CD4-positive, alpha-beta T cell treated with Interferon gamma for 1 hour (primary cell): ENCODE measurements at regions not wholly inside any gene's neighbourhood (a gene's known extent, or its start where the extent isn't known, plus 50 kb on each side); places are given as distances from the start of the nearest gene placed in this dataset.

Experiments used
- DNase-seq: peaks from one replicate; pipeline ENCODE4 v3.0.0-alpha.2; 2020

- no peak for DNase-seq
Measured at GRCh38 chr4:123821861-123822260, 425.3 kb downstream of the SPRY1 start.

- no peak for DNase-seq
Measured at GRCh38 chr4:123822353-123822752, 425.8 kb downstream of the SPRY1 start.

DNA sequence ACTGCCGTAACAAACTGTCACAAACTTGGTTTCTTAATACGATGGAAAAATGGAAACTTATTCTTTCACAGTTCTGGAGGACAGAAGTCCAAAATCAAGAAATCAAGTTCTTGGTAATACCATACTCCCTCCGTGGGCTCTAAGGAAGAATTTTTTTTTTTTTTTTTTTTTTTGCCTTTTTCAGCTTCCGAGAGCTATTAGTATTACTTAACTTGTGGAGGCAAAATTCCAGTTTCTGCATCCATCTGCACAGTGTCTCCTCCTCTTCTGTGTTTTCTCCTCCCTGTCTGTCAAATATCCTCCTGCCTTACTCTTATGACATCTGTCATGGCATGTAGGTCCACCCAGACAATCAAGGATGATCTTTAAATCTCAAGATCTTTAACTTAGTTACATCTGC, 426.6 kb downstream of the SPRY1 start:
- no peak for DNase-seq

GRCh38 chr4:123824524-123824923, 427.9 kb downstream of the SPRY1 start:
- no peak for DNase-seq

DNA sequence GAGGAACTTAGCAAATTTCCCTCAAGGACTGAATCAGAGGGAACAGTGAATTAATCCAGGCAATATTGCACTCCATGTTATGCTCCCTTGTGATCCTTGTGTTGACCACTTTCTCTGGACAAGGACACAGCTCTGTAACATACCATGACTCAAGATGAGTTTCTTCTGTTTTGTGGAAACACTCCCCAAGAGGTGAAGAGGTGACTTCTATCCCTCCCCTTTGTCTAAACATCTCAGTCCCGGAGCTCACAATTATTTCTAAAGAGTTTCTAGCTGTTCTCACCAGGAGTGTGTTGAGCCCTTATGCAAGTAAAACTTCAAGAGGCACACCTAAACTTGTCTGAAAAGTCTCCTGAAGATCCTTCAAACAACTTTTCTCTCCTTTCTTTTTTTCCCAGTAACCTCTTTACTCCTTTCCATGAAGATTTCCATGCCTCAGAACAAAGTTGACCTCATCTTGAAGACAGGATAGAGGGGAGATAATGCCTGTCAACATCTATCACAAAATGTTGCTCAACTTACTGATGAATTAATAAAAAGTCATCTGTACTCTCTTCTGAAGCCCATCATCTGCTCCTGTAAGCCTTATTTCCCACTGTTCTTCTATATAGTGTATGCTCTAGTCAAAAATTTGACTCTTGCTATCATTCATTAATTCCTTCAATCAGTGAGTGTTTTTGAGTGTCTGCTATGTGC, 429.1 kb downstream of the SPRY1 start:
- DNase-seq: no peak

DNA sequence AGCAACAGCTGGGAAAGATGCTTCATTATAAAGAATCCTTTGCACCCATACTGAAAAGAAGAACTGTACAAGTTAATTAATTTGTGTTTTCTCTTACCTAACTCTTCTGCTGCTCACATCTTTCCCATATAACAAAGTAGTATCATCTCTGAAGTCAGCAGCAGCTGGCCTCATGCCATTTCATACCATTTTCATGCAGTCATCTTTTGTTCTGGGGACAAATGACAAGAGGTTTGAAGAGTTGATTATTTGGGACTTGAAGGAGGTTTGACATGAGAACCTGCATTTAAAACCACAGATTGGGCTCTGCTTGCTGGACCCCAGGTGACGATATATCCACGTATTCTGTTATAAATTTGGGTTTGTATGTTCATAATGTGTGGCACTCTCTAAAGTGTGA, 430.3 kb downstream of the SPRY1 start:
- no peak for DNase-seq

DNA sequence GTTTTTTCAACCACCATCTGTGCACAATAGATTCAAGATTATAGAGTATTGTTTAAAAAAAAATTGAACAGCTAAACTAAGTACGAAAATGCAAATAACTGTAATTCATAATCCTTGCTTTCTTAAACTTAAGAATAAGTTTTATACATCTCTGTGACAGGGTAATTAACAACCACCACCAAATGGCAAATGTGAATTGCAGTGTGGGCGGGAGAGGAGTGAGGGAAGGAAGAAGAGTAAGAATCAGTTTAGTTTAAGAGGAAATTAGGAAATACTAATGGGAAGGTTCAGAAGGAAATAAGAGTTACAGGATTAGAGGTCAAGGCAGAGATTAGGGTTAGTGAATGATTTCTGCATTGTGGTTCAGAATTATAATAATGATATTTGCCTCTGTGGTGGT, 430.9 kb downstream of the SPRY1 start:
- DNase-seq: no peak

DNA sequence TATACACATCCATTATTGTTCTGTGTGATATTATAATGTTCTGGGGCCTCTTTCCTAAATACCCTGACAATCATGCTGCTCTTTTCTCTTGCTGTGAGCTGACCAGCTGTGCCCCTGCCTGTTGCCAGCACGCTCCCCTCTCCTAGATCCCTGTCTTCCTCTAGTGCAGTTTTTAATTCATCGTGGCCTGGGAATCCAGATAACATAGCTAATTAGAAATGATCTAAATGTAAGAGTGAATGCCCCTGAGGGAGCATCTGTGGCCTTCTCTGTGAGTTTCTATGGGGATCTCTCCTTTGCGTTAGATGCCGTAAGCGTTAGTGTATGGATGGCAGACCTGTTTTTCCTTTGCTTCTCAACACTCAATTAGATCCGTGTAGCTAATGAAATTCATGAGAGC, 434.3 kb downstream of the SPRY1 start:
- no peak for DNase-seq

- DNase-seq: no peak
Measured at GRCh38 chr4:123832173-123833026, 435.8 kb downstream of the SPRY1 start.

DNA sequence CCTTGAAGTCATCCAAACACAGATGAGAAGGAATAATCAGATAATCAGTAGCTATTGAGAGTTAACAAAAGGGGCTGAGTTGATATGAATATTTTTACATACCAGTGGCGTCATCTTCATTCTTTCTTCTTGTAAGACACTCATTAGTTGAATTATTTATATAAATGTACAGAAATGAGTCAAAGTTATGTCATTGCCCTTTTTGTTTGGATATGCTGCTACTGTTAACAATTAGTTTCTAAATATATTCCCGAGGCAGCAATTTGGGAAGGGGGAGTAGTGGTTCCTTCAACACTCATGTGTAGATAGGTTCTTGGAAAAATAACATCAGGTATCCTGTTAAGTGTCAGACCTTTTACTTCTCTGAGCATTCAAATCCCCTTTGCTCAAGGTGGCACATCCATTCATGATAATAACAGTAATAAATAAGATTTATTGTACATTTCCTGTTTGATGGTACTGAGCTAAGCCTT, 436.6 kb downstream of the SPRY1 start:
- DNase-seq: no peak

DNA sequence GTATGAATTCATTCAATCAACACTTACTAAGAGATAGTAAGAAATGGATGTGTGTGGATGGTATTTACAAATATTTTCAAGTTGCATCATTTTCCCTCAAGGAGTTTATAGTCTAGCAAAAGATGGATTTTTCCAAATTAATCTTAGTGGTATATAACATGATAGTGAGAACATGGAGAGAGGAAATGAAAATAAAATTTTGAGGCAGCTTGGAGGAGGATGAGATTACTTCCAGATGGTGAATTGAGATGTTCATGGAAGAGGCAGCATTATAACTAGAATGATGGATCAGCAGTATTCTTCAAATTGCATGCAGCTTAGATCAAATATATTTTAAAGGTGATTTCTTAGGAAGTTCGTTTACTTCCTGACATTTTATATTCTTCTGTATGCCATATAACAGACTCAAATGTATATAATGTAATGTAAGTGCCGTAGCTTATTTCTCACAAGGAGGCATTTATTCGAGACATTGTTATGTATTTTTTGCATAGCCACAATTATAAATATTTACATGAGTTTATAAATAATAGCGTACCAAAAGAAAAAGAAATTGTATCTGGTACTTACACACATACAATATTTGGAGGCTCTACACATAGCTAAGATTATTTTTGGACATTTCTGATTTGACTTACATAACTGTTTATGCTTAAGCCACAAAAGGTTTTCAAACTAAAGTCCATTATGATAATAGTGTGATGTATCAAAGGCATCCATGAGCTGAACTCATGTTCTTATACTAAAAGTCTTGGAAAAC, 439.4 kb downstream of the SPRY1 start:
- no peak for DNase-seq

GRCh38 chr4:123836851-123837595, 440.4 kb downstream of the SPRY1 start:
- DNase-seq: no peak

- DNase-seq: no peak
Measured at GRCh38 chr4:123838474-123838873, 441.9 kb downstream of the SPRY1 start.

- no peak for DNase-seq
Measured at GRCh38 chr4:123840197-123840596, 443.6 kb downstream of the SPRY1 start.

- DNase-seq: no peak
Measured at GRCh38 chr4:123841447-123842121, 445.0 kb downstream of the SPRY1 start.

GRCh38 chr4:123843137-123843536, 446.5 kb downstream of the SPRY1 start:
- no peak for DNase-seq

GRCh38 chr4:123844374-123844773, 447.8 kb downstream of the SPRY1 start:
- no peak for DNase-seq

DNA sequence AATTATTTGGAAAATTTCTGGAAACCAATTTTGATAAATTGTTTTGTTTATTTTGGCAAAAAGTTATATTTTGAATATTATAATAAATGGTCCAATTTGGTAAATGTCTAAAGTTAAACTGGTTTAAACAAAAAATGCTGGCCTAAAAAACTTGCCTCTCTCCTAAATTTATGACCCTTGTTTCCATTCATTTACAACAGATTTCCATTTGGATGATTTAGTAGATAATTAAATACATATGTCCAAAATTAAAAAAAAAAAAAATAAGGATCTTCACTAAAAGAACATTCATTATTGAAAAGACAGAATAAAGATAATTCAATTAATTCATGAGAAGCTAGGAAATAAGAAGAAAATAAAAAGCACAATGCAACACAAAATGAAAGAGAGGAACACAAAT, 449.5 kb downstream of the SPRY1 start:
- DNase-seq: no peak

DNA sequence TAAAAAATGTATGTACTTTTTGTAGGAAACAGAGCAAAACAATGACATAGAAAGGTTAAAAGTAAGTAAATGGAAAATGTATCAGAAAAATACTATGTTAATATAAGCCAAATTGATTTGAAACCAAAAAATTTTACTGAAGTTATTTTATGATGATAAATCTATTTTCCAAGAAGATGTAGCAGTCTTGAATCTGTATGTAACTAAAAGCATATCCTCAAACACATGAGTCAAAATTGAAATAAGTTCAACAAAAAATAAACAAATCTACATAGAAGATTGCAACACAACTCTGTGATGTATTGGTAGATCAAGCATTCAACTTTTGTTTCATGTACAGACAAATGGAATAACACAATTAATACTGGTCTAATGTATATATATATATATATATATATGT, 450.0 kb downstream of the SPRY1 start:
- DNase-seq: no peak

DNA sequence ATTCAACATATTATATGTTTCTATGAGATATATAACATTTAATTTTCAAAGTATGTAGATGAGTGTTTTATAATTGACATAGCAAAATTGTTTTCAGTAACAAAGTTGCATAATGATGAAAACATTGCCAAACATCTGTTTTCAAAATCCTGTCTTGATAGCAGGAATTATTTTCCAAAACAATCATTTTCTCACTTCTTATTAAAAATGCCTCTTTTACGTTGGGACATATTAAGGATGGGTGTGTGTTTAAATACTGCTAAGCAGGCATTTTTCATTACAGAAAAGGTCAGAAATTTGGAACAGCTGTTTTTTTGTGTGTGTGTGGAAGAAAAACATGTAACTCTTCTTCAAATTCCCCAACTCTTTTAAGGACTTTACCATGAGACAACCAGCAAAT, 452.0 kb downstream of the SPRY1 start:
- no peak for DNase-seq

DNA sequence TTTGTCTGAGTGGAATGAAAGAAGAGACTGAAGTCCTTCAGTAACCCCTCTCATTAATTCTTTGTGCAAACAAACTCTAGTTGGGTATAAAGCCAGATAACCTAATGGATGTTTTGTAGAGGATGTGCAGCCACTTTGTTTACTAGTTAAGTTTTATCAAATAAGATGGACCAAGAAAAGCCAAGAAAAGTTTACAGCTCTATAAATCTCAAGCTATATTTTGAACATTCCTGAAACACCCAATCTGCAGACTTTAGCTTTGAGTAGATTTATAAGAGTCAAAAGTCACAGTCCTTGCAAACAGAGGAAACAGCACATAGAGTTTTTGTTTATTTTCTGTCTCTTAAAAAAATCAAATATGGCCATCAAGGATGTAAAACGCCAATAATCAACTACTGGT, 452.9 kb downstream of the SPRY1 start:
- no peak for DNase-seq

GRCh38 chr4:123851521-123851920, 454.9 kb downstream of the SPRY1 start:
- DNase-seq: no peak
